ENCODE measurements at regions not wholly inside any gene's neighbourhood (a gene's known extent, or its start where the extent isn't known, plus 50 kb on each side); places are given as distances from the start of the nearest gene placed in this dataset.
"Not testable (repeated sequence)": the region's sequence is repeated elsewhere in the genome, so short reads cannot be mapped to it uniquely, and the experiment has no call there.

GRCh38 chr20:47974234-47974878 lies 189.1 kb upstream of the SULF2 start:
- H3K36me3 ChIP-seq, result no peaks in the 10 kb centered on the region
- H3K4me3 ChIP-seq (ENCODE audit: low read depth in 1 of 2, low read length in 1 of 2), result no peak overlapping the region
- no peaks in the 10 kb centered on the region for H3K4me1 ChIP-seq (ENCODE audit: control insufficient read depth in 1 of 2, insufficient read depth in 1 of 2, low read depth in 1 of 2, low read length in 1 of 2)

GRCh38 chr20:47973519-47974233 lies 188.4 kb upstream of the SULF2 start:
- peaks cover 36% of the 10 kb centered on the region for H3K27me3 ChIP-seq
- H3K4me3 ChIP-seq (ENCODE audit: low read depth in 1 of 2, low read length in 1 of 2), result no peak overlapping the region
- H3K36me3 ChIP-seq, result no peaks in the 10 kb centered on the region
- H3K27ac ChIP-seq, result no peak overlapping the region
- no peaks in the 10 kb centered on the region for H3K4me1 ChIP-seq (ENCODE audit: control insufficient read depth in 1 of 2, insufficient read depth in 1 of 2, low read depth in 1 of 2, low read length in 1 of 2)
- no peak for TF ChIP-seq CTCF (IDR thresholded peaks at IDR 0.05)
- H3K9me3 ChIP-seq, result no peaks in the 10 kb centered on the region

More at GRCh38 chr20:47974234-47974878, 189.1 kb upstream of the SULF2 start:
- no peaks in the 10 kb centered on the region for H3K9me3 ChIP-seq
- no peak for TF ChIP-seq CTCF (IDR thresholded peaks at IDR 0.05)
- H3K27me3 ChIP-seq, result peaks cover 42% of the 10 kb centered on the region
- H3K27ac ChIP-seq, result no peak overlapping the region

- no peak for TF ChIP-seq CTCF (IDR thresholded peaks at IDR 0.05)
- Histone ChIP-seq H3K27me3 (peaks cover 32% of the 10 kb centered on the region), H3K27ac (no peak overlapping the region), H3K4me1 (ENCODE audit: control insufficient read depth in 1 of 2, insufficient read depth in 1 of 2, low read depth in 1 of 2, low read length in 1 of 2) (no peaks in the 10 kb centered on the region), H3K36me3 (no peaks in the 10 kb centered on the region), H3K9me3 (no peaks in the 10 kb centered on the region), H3K4me3 (ENCODE audit: low read depth in 1 of 2, low read length in 1 of 2) (no peak overlapping the region)
Measured at GRCh38 chr20:47972916-47973309, 187.6 kb upstream of the SULF2 start.

- H3K27ac ChIP-seq; H3K9me3 ChIP-seq; H3K4me3 ChIP-seq (ENCODE audit: low read depth in 1 of 2, low read length in 1 of 2); H3K4me1 ChIP-seq (ENCODE audit: control insufficient read depth in 1 of 2, insufficient read depth in 1 of 2, low read depth in 1 of 2, low read length in 1 of 2); H3K36me3 ChIP-seq: not testable (repeated sequence)
- peaks cover 27% of the 10 kb centered on the region for H3K27me3 ChIP-seq
Measured at GRCh38 chr20:47972297-47972915, 187.1 kb upstream of the SULF2 start.

- Histone ChIP-seq H3K27me3 (peaks cover 27% of the 10 kb centered on the region), H3K27ac (no peak overlapping the region), H3K4me3 (ENCODE audit: low read depth in 1 of 2, low read length in 1 of 2) (no peak overlapping the region), H3K9me3 (no peaks in the 10 kb centered on the region), H3K4me1 (ENCODE audit: control insufficient read depth in 1 of 2, insufficient read depth in 1 of 2, low read depth in 1 of 2, low read length in 1 of 2) (no peaks in the 10 kb centered on the region), H3K36me3 (no peaks in the 10 kb centered on the region)
- no peak for TF ChIP-seq CTCF (IDR thresholded peaks at IDR 0.05)
Measured at GRCh38 chr20:47971058-47971791, 185.9 kb upstream of the SULF2 start.
